GM13976 (cell line): ENCODE measurements at regions not wholly inside any gene's neighbourhood (a gene's known extent, or its start where the extent isn't known, plus 50 kb on each side); places are given as distances from the start of the nearest gene placed in this dataset.

Experiments used
- DNase-seq: peaks from one replicate; pipeline ENCODE4 v3.0.0; 2012; ENCODE audit warnings: low spot score
- in situ Hi-C: fragments of 300-500 bp; cut with MboI; formaldehyde crosslinking; loops from one replicate; pipeline ENCODE4 v1.12.0; 2022; ENCODE audit warnings: low sequenced_read_pairs, mixed read lengths, inconsistent platforms; ENCODE audit not compliant: unreplicated experiment
- TF ChIP-seq, protein P1 (sequence below): IDR thresholded peaks from 2 replicates; pipeline ENCODE4 v1.5.1; 2012; ENCODE audit warnings: borderline replicate concordance, mild to moderate bottlenecking; ENCODE audit not compliant: insufficient read depth; ENCODE audit errors: extremely low read depth, missing control alignments, control extremely low read depth

DNA sequence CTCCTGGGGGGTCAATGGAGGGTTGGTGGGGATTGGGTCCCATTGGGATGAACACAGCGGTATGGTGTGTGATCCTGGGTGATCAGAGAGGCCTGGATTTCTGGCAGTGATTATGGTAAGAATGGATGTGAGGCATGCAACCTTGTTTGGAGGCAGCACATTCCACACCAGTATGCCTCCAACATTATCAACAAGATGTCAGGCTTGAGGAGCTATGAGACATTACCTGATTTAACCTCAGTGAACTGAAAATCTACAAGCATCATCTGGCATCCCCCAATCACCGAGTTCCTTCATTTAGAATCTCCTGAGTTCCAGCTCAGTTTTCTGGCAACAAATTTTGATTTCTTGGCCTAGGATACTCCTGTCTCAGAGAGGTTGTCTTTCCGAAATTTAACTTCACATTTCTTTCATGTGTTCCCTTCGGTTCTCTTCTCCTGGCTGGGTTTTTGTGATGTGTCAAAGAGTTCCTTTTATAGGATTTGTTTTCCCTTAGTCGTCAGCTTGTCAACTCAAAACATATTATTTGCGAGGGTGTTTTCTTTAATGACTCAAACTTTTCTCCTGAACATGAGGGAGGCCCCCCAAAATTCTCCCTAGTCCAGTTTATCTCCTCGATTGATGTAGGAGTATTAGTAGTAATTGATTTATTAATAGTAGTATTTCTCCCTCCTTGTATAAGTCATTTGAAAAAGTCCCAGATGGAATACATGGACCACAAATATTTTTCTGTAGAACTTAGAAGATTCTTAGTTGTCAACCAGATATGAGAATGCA, 56.0 kb upstream of the FLT1 start:
- TF ChIP-seq, protein P1, sequence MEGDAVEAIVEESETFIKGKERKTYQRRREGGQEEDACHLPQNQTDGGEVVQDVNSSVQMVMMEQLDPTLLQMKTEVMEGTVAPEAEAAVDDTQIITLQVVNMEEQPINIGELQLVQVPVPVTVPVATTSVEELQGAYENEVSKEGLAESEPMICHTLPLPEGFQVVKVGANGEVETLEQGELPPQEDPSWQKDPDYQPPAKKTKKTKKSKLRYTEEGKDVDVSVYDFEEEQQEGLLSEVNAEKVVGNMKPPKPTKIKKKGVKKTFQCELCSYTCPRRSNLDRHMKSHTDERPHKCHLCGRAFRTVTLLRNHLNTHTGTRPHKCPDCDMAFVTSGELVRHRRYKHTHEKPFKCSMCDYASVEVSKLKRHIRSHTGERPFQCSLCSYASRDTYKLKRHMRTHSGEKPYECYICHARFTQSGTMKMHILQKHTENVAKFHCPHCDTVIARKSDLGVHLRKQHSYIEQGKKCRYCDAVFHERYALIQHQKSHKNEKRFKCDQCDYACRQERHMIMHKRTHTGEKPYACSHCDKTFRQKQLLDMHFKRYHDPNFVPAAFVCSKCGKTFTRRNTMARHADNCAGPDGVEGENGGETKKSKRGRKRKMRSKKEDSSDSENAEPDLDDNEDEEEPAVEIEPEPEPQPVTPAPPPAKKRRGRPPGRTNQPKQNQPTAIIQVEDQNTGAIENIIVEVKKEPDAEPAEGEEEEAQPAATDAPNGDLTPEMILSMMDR = no peak
- DNase-seq = no peak
- in situ Hi-C loops = no loop called here

DNA sequence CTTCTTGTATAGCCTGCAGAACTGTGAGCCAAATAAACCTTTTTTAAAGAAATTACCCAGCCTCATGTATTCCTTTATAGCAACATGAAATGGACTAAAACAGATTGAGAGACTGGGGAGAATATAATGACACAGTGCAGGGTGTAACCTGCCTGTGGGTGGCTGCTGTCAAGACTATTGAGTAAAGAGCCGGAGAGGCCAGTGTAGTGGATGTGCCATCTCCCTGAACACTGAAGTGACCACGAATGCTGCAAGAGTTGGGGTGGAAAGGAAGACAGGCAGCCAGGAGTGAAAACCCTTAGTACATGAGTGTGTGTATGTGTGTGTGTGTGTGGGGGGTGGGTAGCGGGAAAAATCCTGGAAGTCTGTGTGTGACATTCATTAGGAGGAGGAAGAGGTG, 55.2 kb upstream of the FLT1 start:
- TF ChIP-seq, protein P1 = no peak
- no peak for DNase-seq
- in situ Hi-C loops = no loop called here

DNA sequence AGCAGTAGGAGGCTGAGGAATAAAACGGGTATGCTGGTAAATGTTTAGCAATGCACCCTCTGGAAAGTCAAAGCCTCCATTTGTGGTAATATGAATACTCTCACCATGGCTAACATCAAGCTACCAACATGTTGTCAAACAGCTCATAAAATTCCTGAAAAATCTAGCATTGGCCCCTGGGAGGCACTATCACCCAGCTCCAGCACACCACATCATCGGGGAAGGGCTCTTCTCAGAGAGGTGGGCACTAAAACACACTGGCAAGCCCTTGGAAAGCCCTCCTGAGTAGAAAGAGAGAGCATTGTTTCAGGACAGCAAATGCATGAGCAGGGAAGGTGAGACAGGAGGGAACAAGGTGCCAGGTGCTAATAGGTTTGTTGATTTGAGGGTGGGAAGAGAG, 53.9 kb upstream of the FLT1 start:
- in situ Hi-C loops = no loop called here
- TF ChIP-seq, protein P1 = no peak
- DNase-seq = no peak

DNA sequence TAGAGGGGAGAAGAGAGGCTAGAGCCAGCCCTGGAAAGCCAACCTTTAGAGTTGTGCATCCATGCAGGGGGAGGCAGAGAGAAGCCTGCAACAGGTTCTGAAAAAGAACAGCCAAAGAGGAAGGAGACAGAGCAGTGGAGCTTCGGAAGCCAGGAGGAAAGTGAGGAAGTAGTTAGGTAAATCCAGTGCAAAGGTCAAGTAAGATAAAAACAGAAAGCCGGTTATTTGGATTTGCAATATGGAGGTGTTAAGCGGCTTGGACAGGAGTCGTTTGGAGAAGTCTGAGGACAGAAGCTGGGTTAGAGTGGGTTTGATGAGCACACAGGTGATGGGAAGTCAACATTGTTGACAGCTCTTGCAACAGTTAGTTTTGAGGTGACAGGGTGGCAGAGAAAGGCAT, 53.5 kb upstream of the FLT1 start:
- in situ Hi-C loops = no loop called here
- DNase-seq = no peak
- TF ChIP-seq, protein P1 = no peak

DNA sequence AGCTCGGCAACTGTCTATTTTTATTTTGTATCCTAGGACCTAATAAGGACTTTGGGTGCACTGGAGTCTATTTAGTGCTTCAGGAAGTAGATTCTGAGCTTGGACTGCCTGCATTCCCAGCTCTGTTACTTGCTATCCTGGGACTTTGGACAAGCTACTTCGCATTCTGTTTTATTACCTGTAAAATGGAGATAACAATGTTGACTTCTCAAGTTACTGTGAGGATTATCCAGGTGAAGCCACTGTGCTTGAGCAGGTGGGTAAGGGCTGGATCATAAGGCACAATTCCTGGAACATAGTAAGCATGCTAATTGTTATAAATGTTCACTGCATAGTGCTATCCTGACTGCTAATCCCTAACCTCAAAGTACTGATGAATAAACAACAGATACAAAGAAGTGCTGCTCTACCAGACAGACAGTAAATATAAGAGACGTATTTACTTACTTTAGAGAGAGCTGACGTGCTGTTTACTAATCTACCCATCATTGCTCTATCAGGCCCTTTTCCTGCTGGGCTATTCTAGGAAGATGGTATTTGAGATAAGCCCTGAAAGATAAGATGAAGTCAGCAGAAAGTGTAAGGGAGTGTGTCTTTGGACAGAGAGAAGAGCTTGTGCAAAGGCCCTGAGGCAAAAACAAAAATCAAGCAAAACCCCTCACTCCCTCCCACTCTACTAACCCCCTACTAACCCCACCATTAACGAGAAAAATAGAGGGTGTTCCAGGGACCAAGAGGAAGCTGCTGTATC, 50.8 kb upstream of the FLT1 start:
- in situ Hi-C loops = no loop called here
- no peak for DNase-seq
- TF ChIP-seq, protein P1 = no peak
